ENCODE measurements at regions not wholly inside any gene's neighbourhood (a gene's known extent, or its start where the extent isn't known, plus 50 kb on each side); places are given as distances from the start of the nearest gene placed in this dataset.

GRCh38 chr10:7475046-7475911, 64.4 kb upstream of the SFMBT2 start:
- Histone ChIP-seq H3K4me2 (ENCODE audit: low read length) (peak overlapping the region; percentile 53), H3K9me2 (ENCODE audit: low read depth, low read length) (no peaks in the 10 kb centered on the region), H4K20me1 (ENCODE audit: insufficient read depth, low read length) (no peaks in the 10 kb centered on the region), H3K4me3 (ENCODE audit: low read depth, low read length, poor library complexity, severe bottlenecking) (peak overlapping the region; percentile 5), H3K4me1 (ENCODE audit: insufficient read depth, low read length, severe bottlenecking) (peaks cover 93% of the 10 kb centered on the region), H3K79me2 (ENCODE audit: insufficient read depth, low read length) (no peaks in the 10 kb centered on the region), H3K36me3 (ENCODE audit: insufficient read depth, low read length) (no peaks in the 10 kb centered on the region), H3F3A (ENCODE audit: insufficient read depth, low read length) (peaks cover 3% of the 10 kb centered on the region; the same call in 1 of the 2 replicates), H3K27me3 (ENCODE audit: insufficient read depth, low read length) (no peaks in the 10 kb centered on the region), H2AFZ (ENCODE audit: low read length) (no peak overlapping the region), H3K9me3 (ENCODE audit: low read length) (no peaks in the 10 kb centered on the region; the same call in 1 of the 2 replicates), H3K9ac (ENCODE audit: low read length) (peak overlapping the region; percentile 55), H3K27ac (ENCODE audit: low read depth, low read length, poor library complexity, severe bottlenecking) (peak overlapping the region; percentile 96)
- TF ChIP-seq EZH2 (IDR thresholded peaks at IDR 0.05; ENCODE audit: borderline replicate concordance, low read length) = no peak
- TF ChIP-seq, protein P1, sequence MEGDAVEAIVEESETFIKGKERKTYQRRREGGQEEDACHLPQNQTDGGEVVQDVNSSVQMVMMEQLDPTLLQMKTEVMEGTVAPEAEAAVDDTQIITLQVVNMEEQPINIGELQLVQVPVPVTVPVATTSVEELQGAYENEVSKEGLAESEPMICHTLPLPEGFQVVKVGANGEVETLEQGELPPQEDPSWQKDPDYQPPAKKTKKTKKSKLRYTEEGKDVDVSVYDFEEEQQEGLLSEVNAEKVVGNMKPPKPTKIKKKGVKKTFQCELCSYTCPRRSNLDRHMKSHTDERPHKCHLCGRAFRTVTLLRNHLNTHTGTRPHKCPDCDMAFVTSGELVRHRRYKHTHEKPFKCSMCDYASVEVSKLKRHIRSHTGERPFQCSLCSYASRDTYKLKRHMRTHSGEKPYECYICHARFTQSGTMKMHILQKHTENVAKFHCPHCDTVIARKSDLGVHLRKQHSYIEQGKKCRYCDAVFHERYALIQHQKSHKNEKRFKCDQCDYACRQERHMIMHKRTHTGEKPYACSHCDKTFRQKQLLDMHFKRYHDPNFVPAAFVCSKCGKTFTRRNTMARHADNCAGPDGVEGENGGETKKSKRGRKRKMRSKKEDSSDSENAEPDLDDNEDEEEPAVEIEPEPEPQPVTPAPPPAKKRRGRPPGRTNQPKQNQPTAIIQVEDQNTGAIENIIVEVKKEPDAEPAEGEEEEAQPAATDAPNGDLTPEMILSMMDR (IDR thresholded peaks at IDR 0.05; ENCODE audit: low read length) = no peak

GRCh38 chr10:7474388-7474787, 63.6 kb upstream of the SFMBT2 start:
- H4K20me1 ChIP-seq (ENCODE audit: insufficient read depth, low read length) = no peaks in the 10 kb centered on the region
- H3K79me2 ChIP-seq (ENCODE audit: insufficient read depth, low read length) = no peaks in the 10 kb centered on the region
- peaks cover 3% of the 10 kb centered on the region; the same call in 1 of the 2 replicates for H3F3A ChIP-seq (ENCODE audit: insufficient read depth, low read length)
- peaks cover 93% of the 10 kb centered on the region for H3K4me1 ChIP-seq (ENCODE audit: insufficient read depth, low read length, severe bottlenecking)
- H3K9me3 ChIP-seq (ENCODE audit: low read length) = no peaks in the 10 kb centered on the region; the same call in 1 of the 2 replicates
- H3K36me3 ChIP-seq (ENCODE audit: insufficient read depth, low read length) = no peaks in the 10 kb centered on the region
- H3K27me3 ChIP-seq (ENCODE audit: insufficient read depth, low read length) = no peaks in the 10 kb centered on the region
- peak overlapping the region; percentile 96 for H3K27ac ChIP-seq (ENCODE audit: low read depth, low read length, poor library complexity, severe bottlenecking)
- no peak overlapping the region for H2AFZ ChIP-seq (ENCODE audit: low read length)
- TF ChIP-seq EZH2 (IDR thresholded peaks at IDR 0.05; ENCODE audit: borderline replicate concordance, low read length) = no peak
- TF ChIP-seq, protein P1 (IDR thresholded peaks at IDR 0.05; ENCODE audit: low read length) = no peak
- no peak overlapping the region for H3K4me2 ChIP-seq (ENCODE audit: low read length)
- no peak overlapping the region for H3K4me3 ChIP-seq (ENCODE audit: low read depth, low read length, poor library complexity, severe bottlenecking)
- no peak overlapping the region for H3K9ac ChIP-seq (ENCODE audit: low read length)
- no peaks in the 10 kb centered on the region for H3K9me2 ChIP-seq (ENCODE audit: low read depth, low read length)

- H3K4me2 ChIP-seq (ENCODE audit: low read length) = no peak overlapping the region
- H3F3A ChIP-seq (ENCODE audit: insufficient read depth, low read length) = peaks cover 3% of the 10 kb centered on the region; the same call in 1 of the 2 replicates
- 0 out of 2 replicates have a peak overlapping the region, but pooled peaks have one; percentile 70 for H3K9ac ChIP-seq (ENCODE audit: low read length)
Observed at GRCh38 chr10:7473474-7473873, 62.6 kb upstream of the SFMBT2 start.

More at GRCh38 chr10:7473474-7473873, 62.6 kb upstream of the SFMBT2 start:
- Histone ChIP-seq H2AFZ (ENCODE audit: low read length) (no peak overlapping the region), H3K9me2 (ENCODE audit: low read depth, low read length) (no peaks in the 10 kb centered on the region), H3K4me3 (ENCODE audit: low read depth, low read length, poor library complexity, severe bottlenecking) (no peak overlapping the region), H4K20me1 (ENCODE audit: insufficient read depth, low read length) (no peaks in the 10 kb centered on the region), H3K9me3 (ENCODE audit: low read length) (no peaks in the 10 kb centered on the region; the same call in 1 of the 2 replicates), H3K79me2 (ENCODE audit: insufficient read depth, low read length) (no peaks in the 10 kb centered on the region), H3K4me1 (ENCODE audit: insufficient read depth, low read length, severe bottlenecking) (peaks cover 92% of the 10 kb centered on the region), H3K27ac (ENCODE audit: low read depth, low read length, poor library complexity, severe bottlenecking) (peak overlapping the region; percentile 96), H3K27me3 (ENCODE audit: insufficient read depth, low read length) (no peaks in the 10 kb centered on the region), H3K36me3 (ENCODE audit: insufficient read depth, low read length) (no peaks in the 10 kb centered on the region)
- TF ChIP-seq, protein P1 (IDR thresholded peaks at IDR 0.05; ENCODE audit: low read length) = no peak
- TF ChIP-seq EZH2 (IDR thresholded peaks at IDR 0.05; ENCODE audit: borderline replicate concordance, low read length) = no peak
